ENCODE measurements at regions not wholly inside any gene's neighbourhood (a gene's known extent, or its start where the extent isn't known, plus 50 kb on each side); places are given as distances from the start of the nearest gene placed in this dataset.

DNA sequence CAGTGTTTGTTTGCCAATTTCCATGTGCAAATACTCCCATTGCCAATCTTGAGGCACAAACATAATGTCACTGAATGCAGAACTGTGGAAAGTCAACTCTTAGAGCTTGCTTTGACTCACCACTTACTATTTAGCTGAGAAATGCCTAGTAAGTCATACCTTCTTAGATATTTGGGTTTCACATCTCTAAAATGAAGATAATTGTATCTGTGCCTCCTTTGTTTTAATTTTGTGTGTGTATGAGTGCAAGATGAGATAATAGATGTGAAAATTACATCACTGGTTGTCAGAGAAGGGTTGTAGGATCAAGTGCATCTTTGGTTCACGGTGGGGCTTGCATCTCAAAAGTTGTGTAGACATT lies 407.5 kb downstream of the INHBA start:
- TF ChIP-seq CTCF (IDR thresholded peaks at IDR 0.05) (no peak), POLR2AphosphoS5 (IDR thresholded peaks at IDR 0.05) (no peak), POLR2A (IDR thresholded peaks at IDR 0.05) (no peak), EP300 (IDR thresholded peaks at IDR 0.05) (no peak)

Data from sigmoid colon (tissue), 4 donors.